Cerebellar cortex (tissue), 1 donor: ENCODE measurements at regions not wholly inside any gene's neighbourhood (a gene's known extent, or its start where the extent isn't known, plus 50 kb on each side); places are given as distances from the start of the nearest gene placed in this dataset.
"Not testable (repeated sequence)": the region's sequence is repeated elsewhere in the genome, so short reads cannot be mapped to it uniquely, and the experiment has no call there.

ENCODE experiments used
- DNase-seq: peaks from one replicate; pipeline ENCODE4 v3.0.0-alpha.2; 2015; ENCODE audit warnings: low spot score

GRCh38 chrX:150052226-150052625 lies 113.9 kb upstream of the EOLA2 start:
- no peak for DNase-seq

GRCh38 chrX:150058728-150059127 lies 120.4 kb upstream of the EOLA2 start:
- DNase-seq = no peak

GRCh38 chrX:150060406-150060805 lies 122.1 kb upstream of the EOLA2 start:
- no peak for DNase-seq

- DNase-seq = no peak
Measured at GRCh38 chrX:150062292-150063137, 124.2 kb upstream of the EOLA2 start.

GRCh38 chrX:150063138-150063518 lies 124.8 kb upstream of the EOLA2 start:
- DNase-seq = no peak

GRCh38 chrX:150063674-150064073 lies 125.4 kb upstream of the EOLA2 start:
- no peak for DNase-seq

- DNase-seq = no peak
Measured at GRCh38 chrX:150074175-150074574, 135.9 kb upstream of the EOLA2 start.

- DNase-seq = no peak
Measured at GRCh38 chrX:150080497-150080896, 142.2 kb upstream of the EOLA2 start.

GRCh38 chrX:150081076-150081475 lies 142.8 kb upstream of the EOLA2 start:
- DNase-seq = no peak

GRCh38 chrX:150084496-150085229 lies 146.4 kb upstream of the EOLA2 start:
- DNase-seq = no peak

- no peak for DNase-seq
Measured at GRCh38 chrX:150085881-150086280, 147.6 kb upstream of the EOLA2 start.

- no peak for DNase-seq
Measured at GRCh38 chrX:150086371-150086770, 148.1 kb upstream of the EOLA2 start.

- DNase-seq = no peak
Measured at GRCh38 chrX:150087612-150088011, 149.3 kb upstream of the EOLA2 start.

- no peak for DNase-seq
Measured at GRCh38 chrX:150088042-150088441, 149.8 kb upstream of the EOLA2 start.

- no peak for DNase-seq
Measured at GRCh38 chrX:150088766-150089518, 150.7 kb upstream of the EOLA2 start.

GRCh38 chrX:150091300-150091699 lies 153.0 kb upstream of the EOLA2 start:
- DNase-seq = not testable (repeated sequence)

- DNase-seq = no peak
Measured at GRCh38 chrX:150092549-150092948, 154.3 kb upstream of the EOLA2 start.

- DNase-seq = no peak
Measured at GRCh38 chrX:150094375-150094774, 156.1 kb upstream of the EOLA2 start.

GRCh38 chrX:150094996-150095395 lies 156.7 kb upstream of the EOLA2 start:
- no peak for DNase-seq

- DNase-seq = no peak
Measured at GRCh38 chrX:150099316-150099715, 161.0 kb upstream of the EOLA2 start.

GRCh38 chrX:150100261-150100660 lies 162.0 kb upstream of the EOLA2 start:
- DNase-seq = no peak

GRCh38 chrX:150118476-150118875 lies 180.2 kb upstream of the EOLA2 start:
- no peak for DNase-seq

- DNase-seq = no peak
Measured at GRCh38 chrX:150119323-150119722, 181.0 kb upstream of the EOLA2 start.
